CD4-positive, alpha-beta T cell treated with Interleukin-4 for 4 hours (primary cell): ENCODE measurements at regions not wholly inside any gene's neighbourhood (a gene's known extent, or its start where the extent isn't known, plus 50 kb on each side); places are given as distances from the start of the nearest gene placed in this dataset.
"Not testable (repeated sequence)": the region's sequence is repeated elsewhere in the genome, so short reads cannot be mapped to it uniquely, and the experiment has no call there.

Experiments
- DNase-seq: peaks from one replicate; pipeline ENCODE4 v3.0.0-alpha.2; 2020

GRCh38 chr6:71733970-71734899 is 152.1 kb upstream of the RIMS1 start:
- DNase-seq = no peak

DNA sequence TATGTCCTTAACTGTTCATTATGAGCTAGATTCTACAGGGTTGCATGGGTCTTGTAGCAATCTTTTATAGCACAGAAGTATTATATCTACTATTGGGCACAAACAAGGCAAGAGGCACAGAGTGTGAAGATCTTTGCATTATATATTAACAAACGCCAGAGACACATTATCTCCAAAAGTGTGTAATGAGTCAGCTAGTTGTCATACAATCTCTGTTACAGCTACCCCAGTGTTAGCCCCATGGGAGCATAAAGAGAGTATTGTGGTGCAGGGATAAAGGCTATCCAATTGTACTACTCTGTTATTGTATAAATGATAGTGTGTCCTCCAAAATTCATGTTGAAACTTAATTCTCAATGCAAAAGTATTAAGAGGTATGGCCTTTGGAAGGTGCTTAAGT is 148.4 kb upstream of the RIMS1 start:
- DNase-seq = no peak

- no peak for DNase-seq
These were observed 140.8 kb upstream of the RIMS1 start for GRCh38 chr6:71745525-71745924.

GRCh38 chr6:71766146-71766760 is 120.1 kb upstream of the RIMS1 start:
- DNase-seq = no peak

DNA sequence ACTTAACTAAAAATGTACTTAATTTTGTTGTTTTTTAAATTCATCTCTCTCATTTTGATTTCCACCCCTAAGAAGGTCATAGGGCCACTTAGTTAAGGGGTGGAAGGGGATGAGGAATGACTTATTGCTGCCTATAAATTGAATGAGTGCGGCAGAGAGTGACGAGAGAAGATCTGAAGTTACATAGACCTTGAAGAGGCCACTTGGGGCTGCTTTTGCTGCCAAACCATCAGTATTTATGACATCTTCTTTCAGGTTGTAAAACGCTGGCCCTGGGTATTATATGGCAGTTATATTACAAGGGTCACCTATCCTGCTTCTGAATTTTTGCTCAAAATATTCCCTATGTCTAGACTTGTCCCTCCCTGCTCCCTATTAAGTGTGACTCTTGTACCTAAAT is 119.6 kb upstream of the RIMS1 start:
- DNase-seq = no peak

DNA sequence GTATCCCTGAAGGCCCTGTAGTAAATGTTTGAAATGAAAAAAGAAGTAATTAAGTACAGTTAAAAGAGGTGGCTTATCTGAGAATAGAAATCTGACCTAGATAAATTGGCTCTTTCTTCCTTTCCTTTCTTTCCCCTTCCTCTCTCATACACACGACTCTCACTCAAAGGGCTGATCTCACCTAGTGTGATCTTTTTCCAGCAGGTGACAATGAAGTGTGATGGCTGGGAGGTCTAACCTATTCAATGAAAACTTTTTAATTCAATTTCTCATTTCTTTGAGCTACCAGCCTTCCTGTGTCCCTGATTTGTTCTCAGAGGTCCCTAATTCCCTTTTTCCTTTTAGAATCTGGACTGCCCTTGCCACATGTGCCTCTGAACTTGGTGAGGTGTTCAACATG is 118.0 kb upstream of the RIMS1 start:
- DNase-seq = no peak

GRCh38 chr6:71808865-71809264 is 77.5 kb upstream of the RIMS1 start:
- DNase-seq = no peak

GRCh38 chr6:71810880-71811279 is 75.5 kb upstream of the RIMS1 start:
- DNase-seq = no peak

DNA sequence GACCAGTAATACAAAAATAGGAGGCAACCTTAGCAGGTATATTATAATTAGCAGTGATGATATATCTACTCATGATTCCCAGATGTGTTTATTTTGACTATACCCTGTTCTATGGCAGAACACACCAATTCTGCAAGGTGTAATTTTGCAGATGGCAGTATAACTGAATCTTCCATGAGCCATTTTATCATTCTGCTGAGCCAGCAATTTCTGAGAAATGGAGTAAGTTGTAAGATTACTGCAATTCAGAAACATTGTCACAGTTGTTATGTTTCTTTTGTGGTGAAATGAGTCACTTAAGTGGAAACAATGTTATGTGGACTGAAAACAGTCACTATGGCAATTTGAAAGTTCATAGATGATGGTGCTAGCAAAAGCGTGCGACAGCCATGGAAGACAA is 63.7 kb upstream of the RIMS1 start:
- DNase-seq = no peak

GRCh38 chr6:71832110-71832764 is 54.1 kb upstream of the RIMS1 start:
- DNase-seq = not testable (repeated sequence)
